Ovary (tissue), 7 donors: ENCODE measurements at regions not wholly inside any gene's neighbourhood (a gene's known extent, or its start where the extent isn't known, plus 50 kb on each side); places are given as distances from the start of the nearest gene placed in this dataset.

ENCODE experiments used
- DNase-seq, 5 donors: peaks; one replicate each; pipeline ENCODE4 v3.0.0-alpha.2; 2019 to 2020
- H3K27ac ChIP-seq, 2 donors: fragments of 200-600 bp; one replicate each; pipeline versions ENCODE4 v1.5.1 to v1.8.0; 2019 to 2022
- H3K27me3 ChIP-seq: fragments of 200-600 bp; one replicate; pipeline ENCODE4 v1.8.0; 2022
- H3K36me3 ChIP-seq: fragments of 200-600 bp; sonication (generic); one replicate; pipeline ENCODE4 v1.5.1; 2019
- H3K4me1 ChIP-seq: one replicate; pipeline ENCODE4 v1.8.1; 2013; ENCODE audit warnings: mild to moderate bottlenecking, moderate library complexity; ENCODE audit not compliant: insufficient read depth
- H3K4me3 ChIP-seq: fragments of 200-600 bp; sonication (generic); one replicate; pipeline ENCODE4 v1.5.1; 2017
- H3K9me3 ChIP-seq, 2 donors: fragments of 200-600 bp in 1 of 2; sonication (generic) in 1 of 2; one replicate each; pipeline versions ENCODE4 v1.5.1 to v1.8.1; 2013 to 2019; ENCODE audit warnings: mild to moderate bottlenecking in 1 of 2, moderate library complexity in 1 of 2
- EP300 ChIP-seq: sonication (generic); formaldehyde crosslinking; IDR thresholded peaks from one replicate; pipeline ENCODE4 v1.6.1; 2017; ENCODE audit warnings: antibody characterized with exemption
- POLR2A ChIP-seq: fragments of 450-650 bp; IDR thresholded peaks from one replicate; pipeline ENCODE4 v1.6.1; 2017; ENCODE audit warnings: antibody characterized with exemption, mild to moderate bottlenecking, moderate library complexity
- WGBS, 3 donors: extraction: QIAGEN DNeasy Blood & Tissue Kit in 1 of 3; methylation state at CpG; one replicate each; pipeline versions ENCODE4 v1.1.5 to v1.1.7; 2013 to 2017; 5-methylcytosine and 5-hydroxymethylcytosine counted together
- intact Hi-C, 4 donors: fragments of 100-400 bp; cut with DNase I; formaldehyde crosslinking; loops; one replicate each; pipeline versions ENCODE4 v1.11.0 to v1.15.1; 2022 to 2023
- TF ChIP-seq, protein P1 (sequence below), 3 donors: fragments of 450-650 bp in 2 of 3; fragments of 200-600 bp in 1 of 3; IDR thresholded peaks; one replicate each; pipeline versions ENCODE4 v1.5.1 to v1.8.0; 2016 to 2022; ENCODE audit warnings: antibody characterized with exemption in 3 of 3, mild to moderate bottlenecking in 1 of 3
- donor health status: DM: no; HTN: no; CAD: no; lungs with moderate emphysema.
- donor health status: DM: no; HTN: no; CAD: no.
- donor health status: Bipolar disorder and iron deficiency.
- donor health status: DM: no; HTN: no; CAD: no.
- donor health status: DM: yes; HTN: yes; CAD: no.

DNA sequence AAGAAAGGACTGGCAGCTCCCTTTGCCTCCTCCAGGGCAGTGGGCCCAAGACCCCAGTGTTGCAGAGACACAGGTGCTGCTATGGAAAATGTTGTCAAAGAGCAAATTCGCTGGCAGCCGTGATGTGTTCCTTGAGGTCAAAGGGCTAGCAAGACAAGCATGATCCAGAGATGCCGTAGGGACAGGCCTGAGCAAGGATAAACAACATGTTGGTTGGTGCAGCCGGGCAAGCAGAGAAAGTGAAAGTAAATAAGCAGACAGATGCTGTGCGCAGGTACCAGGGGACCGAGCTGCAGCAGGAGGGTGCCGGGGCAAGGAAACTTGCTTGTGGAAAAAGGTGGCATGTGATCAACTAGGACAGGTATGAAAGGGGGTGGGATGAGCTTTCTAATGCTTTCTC, 125.5 kb upstream of the NECTIN1 start:
- 77 to 85% (median 83%) methylated on average over 7 of the region's 7 CpGs for WGBS, 3 donors
- TF ChIP-seq, protein P1, sequence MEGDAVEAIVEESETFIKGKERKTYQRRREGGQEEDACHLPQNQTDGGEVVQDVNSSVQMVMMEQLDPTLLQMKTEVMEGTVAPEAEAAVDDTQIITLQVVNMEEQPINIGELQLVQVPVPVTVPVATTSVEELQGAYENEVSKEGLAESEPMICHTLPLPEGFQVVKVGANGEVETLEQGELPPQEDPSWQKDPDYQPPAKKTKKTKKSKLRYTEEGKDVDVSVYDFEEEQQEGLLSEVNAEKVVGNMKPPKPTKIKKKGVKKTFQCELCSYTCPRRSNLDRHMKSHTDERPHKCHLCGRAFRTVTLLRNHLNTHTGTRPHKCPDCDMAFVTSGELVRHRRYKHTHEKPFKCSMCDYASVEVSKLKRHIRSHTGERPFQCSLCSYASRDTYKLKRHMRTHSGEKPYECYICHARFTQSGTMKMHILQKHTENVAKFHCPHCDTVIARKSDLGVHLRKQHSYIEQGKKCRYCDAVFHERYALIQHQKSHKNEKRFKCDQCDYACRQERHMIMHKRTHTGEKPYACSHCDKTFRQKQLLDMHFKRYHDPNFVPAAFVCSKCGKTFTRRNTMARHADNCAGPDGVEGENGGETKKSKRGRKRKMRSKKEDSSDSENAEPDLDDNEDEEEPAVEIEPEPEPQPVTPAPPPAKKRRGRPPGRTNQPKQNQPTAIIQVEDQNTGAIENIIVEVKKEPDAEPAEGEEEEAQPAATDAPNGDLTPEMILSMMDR (IDR thresholded peaks at IDR 0.05), result no peak
- TF ChIP-seq POLR2A (no peak), EP300 (no peak)
- no peaks in the 10 kb centered on the region for H3K9me3 ChIP-seq
- no peak for DNase-seq
- no peak overlapping the region for H3K4me3 ChIP-seq
- H3K4me1 ChIP-seq, result no peaks in the 10 kb centered on the region
- H3K36me3 ChIP-seq, result no peaks in the 10 kb centered on the region
- H3K27ac ChIP-seq, result no peak overlapping the region
- intact Hi-C loops, result no loop called here
- H3K27me3 ChIP-seq, result no peaks in the 10 kb centered on the region

DNA sequence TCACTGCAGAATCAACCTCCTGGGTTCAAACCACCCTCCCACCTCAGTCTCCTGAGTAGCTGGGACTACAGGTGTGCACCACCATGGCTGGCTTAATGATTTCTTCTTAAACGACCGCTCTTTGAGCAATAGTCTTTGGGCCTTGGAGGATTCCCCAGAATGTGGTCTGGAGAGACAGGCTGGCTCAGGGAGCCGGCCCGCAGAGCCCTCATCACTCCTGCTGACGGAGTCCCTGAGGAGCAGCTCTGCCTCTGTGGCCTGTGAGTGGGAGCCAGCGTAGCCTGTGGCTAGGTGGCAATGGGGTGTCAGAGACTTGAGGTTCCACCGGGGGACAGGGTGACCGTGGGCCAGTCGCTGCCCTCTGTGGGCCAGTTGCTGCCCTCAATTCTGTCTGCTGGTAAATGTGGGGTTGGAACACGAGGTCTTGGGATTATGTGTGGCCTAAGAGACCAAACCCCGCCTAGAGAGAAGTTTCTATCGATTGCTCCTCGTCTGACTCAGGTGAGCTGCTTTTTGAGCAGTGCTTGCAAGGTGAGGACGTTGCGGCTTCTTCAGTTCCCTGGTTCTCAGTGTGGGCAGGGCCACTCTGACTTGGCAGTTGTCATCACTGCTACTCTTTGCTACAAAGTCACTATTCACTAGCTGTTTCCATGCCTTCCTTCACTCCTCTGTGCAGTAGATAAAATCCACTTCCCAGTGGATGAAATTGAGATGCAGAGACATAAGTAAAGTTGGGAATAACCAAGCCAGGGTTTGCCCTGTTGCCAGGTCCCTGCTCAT, 124.8 kb upstream of the NECTIN1 start:
- intact Hi-C loops, result no loop called here
- DNase-seq, result no peak
- TF ChIP-seq, protein P1 (IDR thresholded peaks at IDR 0.05), result no peak
- no peak for TF ChIP-seq POLR2A
- TF ChIP-seq EP300, result no peak
- H3K36me3 ChIP-seq, result no peaks in the 10 kb centered on the region
- no peak overlapping the region for H3K27ac ChIP-seq
- H3K27me3 ChIP-seq, result no peaks in the 10 kb centered on the region
- no peaks in the 10 kb centered on the region for H3K4me1 ChIP-seq
- H3K9me3 ChIP-seq, result no peaks in the 10 kb centered on the region
- WGBS, 3 donors, result 93 to 96% (median 94%) methylated on average over 15 of the region's 15 CpGs
- H3K4me3 ChIP-seq, result no peak overlapping the region

GRCh38 chr11:119852741-119853140, 123.7 kb upstream of the NECTIN1 start:
- intact Hi-C loops, result no loop called here
- TF ChIP-seq, protein P1 (IDR thresholded peaks at IDR 0.05), result no peak
- TF ChIP-seq EP300 (no peak), POLR2A (no peak)
- Histone ChIP-seq H3K27ac (no peak overlapping the region), H3K4me1 (no peaks in the 10 kb centered on the region), H3K27me3 (no peaks in the 10 kb centered on the region), H3K9me3 (no peaks in the 10 kb centered on the region), H3K36me3 (no peaks in the 10 kb centered on the region), H3K4me3 (no peak overlapping the region)
- 63 to 73% (median 72%) methylated on average over 2 of the region's 2 CpGs for WGBS, 3 donors
- DNase-seq, result no peak

- DNase-seq, result no peak
- intact Hi-C loops, result no loop called here
- no peaks in the 10 kb centered on the region for H3K27me3 ChIP-seq
- TF ChIP-seq, protein P1 (IDR thresholded peaks at IDR 0.05), result no peak
- no peak for TF ChIP-seq EP300
- no peak overlapping the region for H3K27ac ChIP-seq
- H3K4me3 ChIP-seq, result no peak overlapping the region
- 81 to 90% (median 89%) methylated on average over 5 of the region's 5 CpGs for WGBS, 3 donors
- H3K4me1 ChIP-seq, result no peaks in the 10 kb centered on the region
- no peaks in the 10 kb centered on the region for H3K36me3 ChIP-seq
- H3K9me3 ChIP-seq, result no peaks in the 10 kb centered on the region
These were observed 121.9 kb upstream of the NECTIN1 start for GRCh38 chr11:119850822-119851409.
